ENCODE measurements at regions not wholly inside any gene's neighbourhood (a gene's known extent, or its start where the extent isn't known, plus 50 kb on each side); places are given as distances from the start of the nearest gene placed in this dataset.

DNA sequence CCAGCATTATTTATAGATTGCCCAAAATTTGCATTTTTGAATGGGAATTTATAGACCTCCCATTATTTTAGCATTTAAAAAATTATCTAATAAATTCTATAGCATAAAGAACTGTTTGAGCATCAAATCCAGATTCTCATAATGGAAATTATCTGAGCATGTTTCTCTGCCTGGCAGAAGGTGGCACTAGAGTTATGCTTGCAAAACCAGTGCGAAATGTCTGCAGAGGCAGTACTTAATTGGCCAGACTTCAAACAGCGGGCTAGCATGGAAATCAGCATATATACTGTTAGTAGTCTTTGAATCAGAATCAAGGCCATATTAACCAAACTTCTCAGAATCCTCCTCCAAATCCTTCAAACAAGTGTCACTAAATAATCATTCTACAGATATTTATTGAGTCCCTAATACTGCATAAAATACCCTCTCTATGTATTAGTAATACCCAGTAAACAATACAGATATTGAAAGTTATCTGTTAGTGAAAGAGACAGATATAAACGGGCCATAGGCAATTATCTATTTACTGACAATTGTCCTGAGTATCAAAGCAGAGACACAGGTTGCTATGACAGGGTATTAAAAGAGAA lies 78.7 kb upstream of the DCLK2 start:
- TF ChIP-seq, protein P1, sequence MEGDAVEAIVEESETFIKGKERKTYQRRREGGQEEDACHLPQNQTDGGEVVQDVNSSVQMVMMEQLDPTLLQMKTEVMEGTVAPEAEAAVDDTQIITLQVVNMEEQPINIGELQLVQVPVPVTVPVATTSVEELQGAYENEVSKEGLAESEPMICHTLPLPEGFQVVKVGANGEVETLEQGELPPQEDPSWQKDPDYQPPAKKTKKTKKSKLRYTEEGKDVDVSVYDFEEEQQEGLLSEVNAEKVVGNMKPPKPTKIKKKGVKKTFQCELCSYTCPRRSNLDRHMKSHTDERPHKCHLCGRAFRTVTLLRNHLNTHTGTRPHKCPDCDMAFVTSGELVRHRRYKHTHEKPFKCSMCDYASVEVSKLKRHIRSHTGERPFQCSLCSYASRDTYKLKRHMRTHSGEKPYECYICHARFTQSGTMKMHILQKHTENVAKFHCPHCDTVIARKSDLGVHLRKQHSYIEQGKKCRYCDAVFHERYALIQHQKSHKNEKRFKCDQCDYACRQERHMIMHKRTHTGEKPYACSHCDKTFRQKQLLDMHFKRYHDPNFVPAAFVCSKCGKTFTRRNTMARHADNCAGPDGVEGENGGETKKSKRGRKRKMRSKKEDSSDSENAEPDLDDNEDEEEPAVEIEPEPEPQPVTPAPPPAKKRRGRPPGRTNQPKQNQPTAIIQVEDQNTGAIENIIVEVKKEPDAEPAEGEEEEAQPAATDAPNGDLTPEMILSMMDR (IDR thresholded peaks at IDR 0.05) = peak; percentile 48
- intact Hi-C loops (cut with micrococcal nuclease) = loop anchor here (10.0 kb wide), 1 partner anchor 205 kb away; no protein-coding TSS in a partner anchor
- ATAC-seq (no peak), DNase-seq (no peak)
- ChIA-PET POLR2A (no interaction called here), CTCF (interaction anchor here (0.7 to 1.5 kb wide), 4 partner anchors 8 to 245 kb away, joined by 3 to 4 read pairs (median 3); no protein-coding TSS in a partner anchor)
- peaks cover 4% of the 10 kb centered on the region for H3K27me3 Mint-ChIP-seq
- no peak overlapping the region for H3K27ac Mint-ChIP-seq
- no peak overlapping the region for H3K4me3 Mint-ChIP-seq
- no peaks in the 10 kb centered on the region for H3K36me3 Mint-ChIP-seq (ENCODE audit: low read depth)
- H3K9me3 Mint-ChIP-seq = no peaks in the 10 kb centered on the region
- H3K4me1 Mint-ChIP-seq (ENCODE audit: low read depth) = no peaks in the 10 kb centered on the region

DNA sequence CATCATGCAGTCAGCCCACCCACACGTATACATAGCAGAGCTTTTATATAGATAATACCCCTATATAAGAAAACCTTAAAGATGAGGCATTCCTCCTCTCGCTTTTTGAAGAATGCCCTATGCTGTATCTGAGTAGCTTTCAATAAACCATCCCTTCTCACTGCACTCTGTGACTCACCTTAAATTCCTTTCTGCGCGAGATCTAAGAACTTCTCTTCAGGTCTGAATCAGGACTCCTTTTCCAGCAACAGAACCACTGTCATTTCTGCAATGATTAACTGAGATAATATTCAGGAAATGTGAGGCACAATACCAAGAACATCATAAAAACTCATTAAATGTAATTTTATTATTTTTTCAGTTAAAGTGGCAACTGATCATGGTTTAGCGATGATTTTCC lies 76.4 kb upstream of the DCLK2 start:
- H3K4me3 Mint-ChIP-seq = no peak overlapping the region
- H3K27ac Mint-ChIP-seq = no peak overlapping the region
- ChIA-PET POLR2A (no interaction called here), CTCF (no interaction called here)
- TF ChIP-seq, protein P1 (IDR thresholded peaks at IDR 0.05) = no peak
- H3K27me3 Mint-ChIP-seq = peaks cover 8% of the 10 kb centered on the region
- H3K4me1 Mint-ChIP-seq (ENCODE audit: low read depth) = no peaks in the 10 kb centered on the region
- no peaks in the 10 kb centered on the region for H3K9me3 Mint-ChIP-seq
- intact Hi-C loops (cut with micrococcal nuclease) = loop anchor here (10.0 kb wide), 1 partner anchor 203 kb away; no protein-coding TSS in a partner anchor
- H3K36me3 Mint-ChIP-seq (ENCODE audit: low read depth) = no peaks in the 10 kb centered on the region
- no peak for ATAC-seq
- no peak for DNase-seq

DNA sequence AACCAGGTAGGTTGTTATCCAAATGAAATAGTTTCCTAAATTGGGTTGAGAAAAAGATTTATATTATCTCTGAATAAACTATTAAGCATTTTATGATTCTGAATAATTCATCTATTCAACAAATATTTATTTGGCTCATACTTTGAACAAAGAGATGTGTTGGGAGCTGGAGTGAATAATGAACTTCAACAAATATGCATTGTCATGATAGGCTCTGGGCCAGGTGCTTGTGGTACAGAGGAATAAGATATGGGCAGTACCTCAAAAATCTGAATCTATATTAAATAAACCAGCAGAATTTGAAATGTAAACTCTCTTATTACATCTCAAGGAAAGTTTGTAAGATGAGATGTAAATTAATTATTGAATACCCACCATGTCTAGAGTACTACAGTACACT lies 75.7 kb upstream of the DCLK2 start:
- H3K36me3 Mint-ChIP-seq (ENCODE audit: low read depth) = no peaks in the 10 kb centered on the region
- ChIA-PET POLR2A (no interaction called here), CTCF (interaction anchor here (0.9 to 1.0 kb wide), 2 partner anchors 10 to 21 kb away, joined by 3 read pairs; no protein-coding TSS in a partner anchor)
- no peak overlapping the region for H3K4me3 Mint-ChIP-seq
- intact Hi-C loops (cut with micrococcal nuclease) = loop anchor here (10.0 kb wide), 1 partner anchor 202 kb away; no protein-coding TSS in a partner anchor
- H3K4me1 Mint-ChIP-seq (ENCODE audit: low read depth) = no peaks in the 10 kb centered on the region
- DNase-seq = no peak
- no peak overlapping the region for H3K27ac Mint-ChIP-seq
- H3K27me3 Mint-ChIP-seq = peaks cover 10% of the 10 kb centered on the region
- ATAC-seq = no peak
- TF ChIP-seq, protein P1 (IDR thresholded peaks at IDR 0.05) = no peak
- H3K9me3 Mint-ChIP-seq = no peaks in the 10 kb centered on the region

DNA sequence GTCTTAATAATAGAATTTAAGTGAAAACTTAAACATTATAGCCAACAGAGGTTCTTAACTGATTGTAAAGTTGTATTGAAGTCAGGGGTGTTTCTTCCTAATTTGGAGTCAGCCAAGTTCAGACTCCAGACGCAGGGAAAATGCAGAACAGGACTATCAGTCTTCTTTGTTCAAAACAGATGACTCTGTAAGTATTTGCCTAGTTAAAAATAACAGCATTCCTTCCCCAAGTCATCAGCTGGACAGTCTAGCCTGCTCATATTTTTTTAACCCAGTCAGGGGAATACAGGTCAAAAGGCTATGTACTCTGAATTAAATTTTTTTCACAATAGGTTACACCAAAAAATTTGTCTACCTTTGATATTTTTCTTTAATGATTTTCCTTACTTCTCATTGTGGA lies 73.8 kb upstream of the DCLK2 start:
- no peak for DNase-seq
- ChIA-PET CTCF (interaction anchor here (1.4 kb wide), 1 partner anchor 205 kb away, joined by 3 read pairs; no protein-coding TSS in a partner anchor), POLR2A (no interaction called here)
- TF ChIP-seq, protein P1 (IDR thresholded peaks at IDR 0.05) = no peak
- H3K36me3 Mint-ChIP-seq (ENCODE audit: low read depth) = no peaks in the 10 kb centered on the region
- H3K9me3 Mint-ChIP-seq = no peaks in the 10 kb centered on the region
- H3K4me1 Mint-ChIP-seq (ENCODE audit: low read depth) = no peaks in the 10 kb centered on the region
- H3K27ac Mint-ChIP-seq = no peak overlapping the region
- H3K27me3 Mint-ChIP-seq = peaks cover 15% of the 10 kb centered on the region
- no peak overlapping the region for H3K4me3 Mint-ChIP-seq
- ATAC-seq = no peak
- intact Hi-C loops (cut with micrococcal nuclease) = loop anchor here (10.0 kb wide), 1 partner anchor 200 kb away; no protein-coding TSS in a partner anchor

DNA sequence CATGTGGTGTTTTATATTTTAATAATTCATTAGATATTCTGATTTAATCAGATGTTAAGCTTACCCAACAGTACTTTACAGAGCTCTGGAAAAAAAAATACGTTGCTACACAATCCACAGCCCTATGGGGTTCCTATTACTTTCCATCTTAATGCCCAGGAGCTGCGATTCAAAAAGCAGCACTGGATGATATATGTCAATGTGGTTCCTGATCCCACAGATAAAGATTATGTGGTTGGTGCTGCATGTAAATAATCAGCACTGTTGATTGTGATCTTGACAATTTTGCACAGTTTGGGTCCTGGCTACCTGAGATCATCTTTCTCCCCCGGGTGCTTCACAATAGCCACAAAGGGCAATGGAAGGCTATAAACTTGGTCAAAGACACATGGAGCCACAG lies 72.7 kb upstream of the DCLK2 start:
- no peak for ATAC-seq
- H3K9me3 Mint-ChIP-seq = no peaks in the 10 kb centered on the region
- H3K36me3 Mint-ChIP-seq (ENCODE audit: low read depth) = no peaks in the 10 kb centered on the region
- no peak for DNase-seq
- ChIA-PET CTCF (interaction anchor here (0.5 to 1.4 kb wide), 2 partner anchors 125 to 203 kb away, joined by 3 read pairs; no protein-coding TSS in a partner anchor), POLR2A (no interaction called here)
- TF ChIP-seq, protein P1 (IDR thresholded peaks at IDR 0.05) = no peak
- peaks cover 15% of the 10 kb centered on the region for H3K27me3 Mint-ChIP-seq
- no peaks in the 10 kb centered on the region for H3K4me1 Mint-ChIP-seq (ENCODE audit: low read depth)
- no peak overlapping the region for H3K27ac Mint-ChIP-seq
- H3K4me3 Mint-ChIP-seq = no peak overlapping the region
- intact Hi-C loops (cut with micrococcal nuclease) = loop anchor here (10.0 kb wide), 1 partner anchor 199 kb away; no protein-coding TSS in a partner anchor

Data from activated CD8-positive, alpha-beta T cell treated with anti-CD3 and anti-CD28 coated beads for 36 hours (primary cell).